Thyroid gland (tissue), 4 donors: ENCODE measurements at regions not wholly inside any gene's neighbourhood (a gene's known extent, or its start where the extent isn't known, plus 50 kb on each side); places are given as distances from the start of the nearest gene placed in this dataset.

ENCODE experiments used
- CTCF ChIP-seq, 6 experiments: fragments of 200-600 bp in 3 of 6; fragments of 450-650 bp in 3 of 6; sonication (generic) in 3 of 6; IDR thresholded peaks; one replicate each; pipeline ENCODE4 v1.5.1; 2016 to 2019; ENCODE audit warnings: antibody characterized with exemption in 6 of 6, mild to moderate bottlenecking in 2 of 6, inconsistent platforms in 1 of 6, moderate library complexity in 1 of 6
- POLR2A ChIP-seq, 2 donors: fragments of 450-650 bp; IDR thresholded peaks; one replicate each; pipeline ENCODE4 v1.6.1; 2017; ENCODE audit warnings: antibody characterized with exemption in 2 of 2, mild to moderate bottlenecking in 2 of 2, moderate library complexity in 1 of 2

- TF ChIP-seq CTCF (IDR thresholded peaks at IDR 0.05) (no peak), POLR2A (IDR thresholded peaks at IDR 0.05) (no peak)
These were observed 276.4 kb downstream of the TMEM167A start for GRCh38 chr5:82800826-82801225.
